GM15510 (cell line): ENCODE measurements at regions not wholly inside any gene's neighbourhood (a gene's known extent, or its start where the extent isn't known, plus 50 kb on each side); places are given as distances from the start of the nearest gene placed in this dataset.
A peak's percentile ranks its signal among the peaks of the same experiment; 100 is the strongest.

Experiments used
- POLR2A ChIP-seq: IDR thresholded peaks from 3 replicates; pipeline ENCODE4 v1.6.1; 2011; ENCODE audit warnings: borderline replicate concordance; ENCODE audit not compliant: insufficient read length; ENCODE audit errors: extremely low read depth

- TF ChIP-seq POLR2A: no peak
Measured at GRCh38 chr2:61700464-61700863, 153.4 kb downstream of the FAM161A start.

GRCh38 chr2:61694312-61695274 is 156.4 kb upstream of the XPO1 start:
- TF ChIP-seq POLR2A: peak; percentile 92

GRCh38 chr2:61693744-61694143 is 155.6 kb upstream of the XPO1 start:
- no peak for TF ChIP-seq POLR2A

GRCh38 chr2:61690078-61690596 is 152.0 kb upstream of the XPO1 start:
- TF ChIP-seq POLR2A: no peak

GRCh38 chr2:61689568-61689967 is 151.4 kb upstream of the XPO1 start:
- TF ChIP-seq POLR2A: no peak

GRCh38 chr2:61688369-61689334 is 150.5 kb upstream of the XPO1 start:
- no peak for TF ChIP-seq POLR2A

GRCh38 chr2:61679096-61679495 is 140.9 kb upstream of the XPO1 start:
- TF ChIP-seq POLR2A: no peak

- TF ChIP-seq POLR2A: no peak
Measured at GRCh38 chr2:61677942-61678341, 139.8 kb upstream of the XPO1 start.

- no peak for TF ChIP-seq POLR2A
Measured at GRCh38 chr2:61677306-61677705, 139.2 kb upstream of the XPO1 start.

GRCh38 chr2:61675204-61675603 is 137.0 kb upstream of the XPO1 start:
- TF ChIP-seq POLR2A: no peak

GRCh38 chr2:61671561-61672315 is 133.6 kb upstream of the XPO1 start:
- no peak for TF ChIP-seq POLR2A

- TF ChIP-seq POLR2A: no peak
Measured at GRCh38 chr2:61670591-61671501, 132.7 kb upstream of the XPO1 start.

GRCh38 chr2:61664190-61664589 is 126.0 kb upstream of the XPO1 start:
- TF ChIP-seq POLR2A: no peak
